ENCODE measurements at regions not wholly inside any gene's neighbourhood (a gene's known extent, or its start where the extent isn't known, plus 50 kb on each side); places are given as distances from the start of the nearest gene placed in this dataset.

GRCh38 chr10:83037653-83038052, 1101.7 kb upstream of the GHITM start:
- no peaks in the 10 kb centered on the region for H3K9me3 Mint-ChIP-seq
- no peaks in the 10 kb centered on the region for H3K27me3 Mint-ChIP-seq (ENCODE audit: low read depth)
- H3K4me3 Mint-ChIP-seq = no peak overlapping the region
- H3K4me1 Mint-ChIP-seq = peaks cover 3% of the 10 kb centered on the region
- no peaks in the 10 kb centered on the region for H3K36me3 Mint-ChIP-seq (ENCODE audit: low read depth)
- no peak overlapping the region for H3K27ac Mint-ChIP-seq (ENCODE audit: unreplicated experiment)
- TF ChIP-seq CTCF (conservative IDR thresholded peaks at IDR 0.05) = no peak
- no peak for DNase-seq (ENCODE audit: low read depth, low spot score)

- H3K27me3 Mint-ChIP-seq (ENCODE audit: low read depth) = no peaks in the 10 kb centered on the region
- no peaks in the 10 kb centered on the region for H3K9me3 Mint-ChIP-seq
- no peak for TF ChIP-seq CTCF (conservative IDR thresholded peaks at IDR 0.05)
- H3K36me3 Mint-ChIP-seq (ENCODE audit: low read depth) = no peaks in the 10 kb centered on the region
- DNase-seq (ENCODE audit: low read depth, low spot score) = no peak
- no peak overlapping the region for H3K27ac Mint-ChIP-seq (ENCODE audit: unreplicated experiment)
- peaks cover 3% of the 10 kb centered on the region for H3K4me1 Mint-ChIP-seq
- no peak overlapping the region for H3K4me3 Mint-ChIP-seq
Observed at GRCh38 chr10:83038631-83039030, 1100.7 kb upstream of the GHITM start.

GRCh38 chr10:83045731-83046130, 1093.6 kb upstream of the GHITM start:
- Mint-ChIP-seq H3K27ac (ENCODE audit: unreplicated experiment) (no peak overlapping the region), H3K27me3 (ENCODE audit: low read depth) (no peaks in the 10 kb centered on the region), H3K9me3 (peaks cover 4% of the 10 kb centered on the region), H3K4me3 (no peak overlapping the region), H3K4me1 (no peaks in the 10 kb centered on the region), H3K36me3 (ENCODE audit: low read depth) (no peaks in the 10 kb centered on the region)
- no peak for TF ChIP-seq CTCF (conservative IDR thresholded peaks at IDR 0.05)
- no peak for DNase-seq (ENCODE audit: low read depth, low spot score)

GRCh38 chr10:83050815-83051214, 1088.5 kb upstream of the GHITM start:
- no peaks in the 10 kb centered on the region for H3K9me3 Mint-ChIP-seq

GRCh38 chr10:83062871-83063270, 1076.4 kb upstream of the GHITM start:
- H3K27me3 Mint-ChIP-seq (ENCODE audit: low read depth) = no peaks in the 10 kb centered on the region
- no peak overlapping the region for H3K4me3 Mint-ChIP-seq
- H3K27ac Mint-ChIP-seq (ENCODE audit: unreplicated experiment) = no peak overlapping the region
- peaks cover 9% of the 10 kb centered on the region for H3K9me3 Mint-ChIP-seq
- DNase-seq (ENCODE audit: low read depth, low spot score) = no peak
- H3K36me3 Mint-ChIP-seq (ENCODE audit: low read depth) = peaks cover 2% of the 10 kb centered on the region
- no peaks in the 10 kb centered on the region for H3K4me1 Mint-ChIP-seq
- no peak for TF ChIP-seq CTCF (conservative IDR thresholded peaks at IDR 0.05)

More at GRCh38 chr10:83050815-83051214, 1088.5 kb upstream of the GHITM start:
- DNase-seq (ENCODE audit: low read depth, low spot score) = no peak
- H3K4me3 Mint-ChIP-seq = no peak overlapping the region
- H3K4me1 Mint-ChIP-seq = no peaks in the 10 kb centered on the region
- TF ChIP-seq CTCF (conservative IDR thresholded peaks at IDR 0.05) = no peak
- no peak overlapping the region for H3K27ac Mint-ChIP-seq (ENCODE audit: unreplicated experiment)
- H3K36me3 Mint-ChIP-seq (ENCODE audit: low read depth) = no peaks in the 10 kb centered on the region
- no peaks in the 10 kb centered on the region for H3K27me3 Mint-ChIP-seq (ENCODE audit: low read depth)

- peaks cover 5% of the 10 kb centered on the region for H3K36me3 Mint-ChIP-seq (ENCODE audit: low read depth)
Observed at GRCh38 chr10:83073472-83073871, 1065.8 kb upstream of the GHITM start.

More at GRCh38 chr10:83073472-83073871, 1065.8 kb upstream of the GHITM start:
- DNase-seq (ENCODE audit: low read depth, low spot score) = no peak
- Mint-ChIP-seq H3K4me1 (peaks cover 7% of the 10 kb centered on the region), H3K4me3 (no peak overlapping the region), H3K9me3 (peaks cover 4% of the 10 kb centered on the region), H3K27ac (ENCODE audit: unreplicated experiment) (no peak overlapping the region), H3K27me3 (ENCODE audit: low read depth) (no peaks in the 10 kb centered on the region)
- TF ChIP-seq CTCF (conservative IDR thresholded peaks at IDR 0.05) = no peak
